ENCODE measurements at regions not wholly inside any gene's neighbourhood (a gene's known extent, or its start where the extent isn't known, plus 50 kb on each side); places are given as distances from the start of the nearest gene placed in this dataset.

DNA sequence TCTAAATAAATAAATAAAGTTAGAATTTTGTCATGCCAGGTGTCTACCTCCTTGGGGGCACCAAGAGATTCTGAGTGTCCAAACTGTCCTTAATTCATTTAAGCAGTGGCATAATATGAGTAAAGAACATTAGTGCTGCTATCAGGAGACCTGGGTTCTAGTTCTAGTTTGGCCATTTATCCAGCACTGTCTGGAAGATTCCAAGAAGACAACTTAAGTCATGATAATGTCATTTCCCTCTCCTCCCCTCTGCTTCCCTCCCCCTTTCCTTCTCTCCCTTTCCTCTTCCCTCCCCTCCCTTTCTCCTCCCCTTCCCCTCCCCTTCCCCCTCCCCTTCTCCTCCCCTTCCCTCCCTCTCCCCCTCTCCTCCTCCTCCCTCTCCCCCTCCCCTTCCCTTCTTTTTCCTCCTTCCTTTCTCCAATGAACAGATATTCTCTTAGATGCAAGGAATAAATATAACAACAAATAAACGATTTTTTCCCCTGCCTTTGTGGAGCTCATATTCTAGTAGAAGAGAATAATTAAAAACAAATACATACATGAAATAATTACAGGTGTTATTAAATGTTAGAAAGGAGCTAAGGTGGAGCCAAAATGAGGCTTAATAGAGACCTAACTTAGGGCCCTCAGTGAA, 90.8 kb downstream of the NMUR2 start:
- TF ChIP-seq, protein P1, sequence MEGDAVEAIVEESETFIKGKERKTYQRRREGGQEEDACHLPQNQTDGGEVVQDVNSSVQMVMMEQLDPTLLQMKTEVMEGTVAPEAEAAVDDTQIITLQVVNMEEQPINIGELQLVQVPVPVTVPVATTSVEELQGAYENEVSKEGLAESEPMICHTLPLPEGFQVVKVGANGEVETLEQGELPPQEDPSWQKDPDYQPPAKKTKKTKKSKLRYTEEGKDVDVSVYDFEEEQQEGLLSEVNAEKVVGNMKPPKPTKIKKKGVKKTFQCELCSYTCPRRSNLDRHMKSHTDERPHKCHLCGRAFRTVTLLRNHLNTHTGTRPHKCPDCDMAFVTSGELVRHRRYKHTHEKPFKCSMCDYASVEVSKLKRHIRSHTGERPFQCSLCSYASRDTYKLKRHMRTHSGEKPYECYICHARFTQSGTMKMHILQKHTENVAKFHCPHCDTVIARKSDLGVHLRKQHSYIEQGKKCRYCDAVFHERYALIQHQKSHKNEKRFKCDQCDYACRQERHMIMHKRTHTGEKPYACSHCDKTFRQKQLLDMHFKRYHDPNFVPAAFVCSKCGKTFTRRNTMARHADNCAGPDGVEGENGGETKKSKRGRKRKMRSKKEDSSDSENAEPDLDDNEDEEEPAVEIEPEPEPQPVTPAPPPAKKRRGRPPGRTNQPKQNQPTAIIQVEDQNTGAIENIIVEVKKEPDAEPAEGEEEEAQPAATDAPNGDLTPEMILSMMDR (conservative IDR thresholded peaks at IDR 0.05 in 1 of 2, IDR thresholded peaks at IDR 0.05 in 1 of 2; ENCODE audit: low read depth in 1 of 2, low read length in 2 of 2) = no peak
- TF ChIP-seq EZH2 (IDR thresholded peaks at IDR 0.05; ENCODE audit: low read length, missing control alignments) = no peak

Measured in fibroblast of lung (primary cell).